Activated naive CD4-positive, alpha-beta T cell treated with anti-CD3 and anti-CD28 coated beads for 36 hours (primary cell): ENCODE measurements at regions not wholly inside any gene's neighbourhood (a gene's known extent, or its start where the extent isn't known, plus 50 kb on each side); places are given as distances from the start of the nearest gene placed in this dataset.
"Not testable (repeated sequence)": the region's sequence is repeated elsewhere in the genome, so short reads cannot be mapped to it uniquely, and the experiment has no call there.

Experiments
- CTCF ChIA-PET: fragments of 350-600 bp; sonication (Branson Sonifier 250); formaldehyde crosslinking; loops from one replicate; lab custom pipeline; 2021; ENCODE audit warnings: antibody characterized with exemption; lab: Charles Lee
- DNase-seq: peaks from one replicate; pipeline ENCODE4 v3.0.0-alpha.2; 2020
- H3K27ac Mint-ChIP-seq: one replicate; pipeline ENCODE4 v1.8.0; 2021; ENCODE audit warnings: mild to moderate bottlenecking, mixed read lengths
- H3K27me3 Mint-ChIP-seq: one replicate; pipeline ENCODE4 v1.8.0; 2021; ENCODE audit warnings: low read depth, mixed read lengths
- H3K36me3 Mint-ChIP-seq: one replicate; pipeline ENCODE4 v1.8.0; 2021; ENCODE audit warnings: low read depth, mixed read lengths
- H3K4me1 Mint-ChIP-seq: one replicate; pipeline ENCODE4 v1.8.0; 2021; ENCODE audit warnings: low read depth, mixed read lengths
- H3K4me3 Mint-ChIP-seq: one replicate; pipeline ENCODE4 v1.8.0; 2021; ENCODE audit warnings: mild to moderate bottlenecking, moderate library complexity, mixed read lengths
- H3K9me3 Mint-ChIP-seq: one replicate; pipeline ENCODE4 v1.8.0; 2021; ENCODE audit warnings: mixed read lengths
- intact Hi-C: fragments of 100-400 bp; cut with micrococcal nuclease; formaldehyde crosslinking; loops from one replicate; pipeline ENCODE4 v1.15.1; 2023

DNA sequence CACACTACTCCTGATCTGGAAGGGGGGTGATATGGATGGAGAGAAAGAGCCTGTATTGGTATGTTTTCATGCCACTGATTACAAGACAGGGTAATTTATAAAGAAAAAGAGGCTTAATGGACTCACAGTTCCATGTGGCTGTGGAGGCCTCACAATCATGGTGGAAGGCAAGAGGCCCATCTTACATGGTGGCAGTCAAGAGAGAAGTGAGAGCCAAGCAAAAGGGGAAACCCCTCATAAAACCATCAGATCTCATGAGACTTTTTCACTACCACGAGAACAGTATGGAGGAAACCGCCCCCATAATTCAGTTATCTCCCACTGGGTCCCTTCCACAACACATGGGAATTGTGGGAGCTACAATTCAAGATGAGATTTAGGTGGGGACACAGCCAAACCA lies 60.5 kb upstream of the TCL1B start:
- H3K27me3 Mint-ChIP-seq = peaks cover 15% of the 10 kb centered on the region
- CTCF ChIA-PET = interaction anchor here (1.4 kb wide), 1 partner anchor 58 kb away, joined by 3 read pairs; no protein-coding TSS in a partner anchor
- DNase-seq, H3K27ac Mint-ChIP-seq, H3K9me3 Mint-ChIP-seq, H3K4me1 Mint-ChIP-seq, H3K36me3 Mint-ChIP-seq, H3K4me3 Mint-ChIP-seq, intact Hi-C loops: not testable (repeated sequence)

DNA sequence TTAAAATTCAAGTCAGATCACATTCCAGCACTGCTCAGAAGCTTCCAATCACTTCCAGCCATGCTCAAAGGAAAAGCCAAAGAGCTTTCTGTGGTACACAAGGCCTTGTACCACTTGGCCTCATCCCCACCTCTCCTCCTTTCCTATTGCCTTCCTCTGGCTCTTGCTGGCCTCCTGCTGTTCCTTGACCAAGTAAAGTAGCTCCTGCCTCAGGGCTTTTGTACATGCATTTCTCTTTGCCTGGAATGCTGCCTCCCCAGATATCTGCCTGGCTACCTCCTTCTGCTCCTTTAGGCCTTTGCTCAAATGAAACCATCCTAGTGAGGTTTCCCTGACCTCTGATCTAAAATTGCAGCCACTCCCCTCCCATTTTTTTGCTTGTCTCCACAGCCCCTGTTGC lies 51.2 kb upstream of the TCL1B start:
- no peak for DNase-seq
- Mint-ChIP-seq H3K27ac (no peak overlapping the region), H3K9me3 (peaks cover 8% of the 10 kb centered on the region), H3K4me3 (no peak overlapping the region), H3K36me3 (no peaks in the 10 kb centered on the region), H3K4me1 (no peaks in the 10 kb centered on the region), H3K27me3 (peaks cover 33% of the 10 kb centered on the region)
- CTCF ChIA-PET = no interaction called here
- intact Hi-C loops = no loop called here
